Islet of Langerhans (tissue), 1 donor: ENCODE measurements at regions not wholly inside any gene's neighbourhood (a gene's known extent, or its start where the extent isn't known, plus 50 kb on each side); places are given as distances from the start of the nearest gene placed in this dataset.

Experiments
- FAIRE-seq: peaks from one replicate; lab custom pipeline; 2011; peaks lifted over from hg19 to GRCh38; lab: Jason Lieb, UNC

GRCh38 chr16:13394488-13394887, 493.1 kb downstream of the SHISA9 start:
- no peak for FAIRE-seq

GRCh38 chr16:13397126-13397525, 495.7 kb downstream of the SHISA9 start:
- no peak for FAIRE-seq

- FAIRE-seq = no peak
These were observed 500.2 kb downstream of the SHISA9 start for GRCh38 chr16:13401641-13402040.

- FAIRE-seq = no peak
These were observed 501.2 kb downstream of the SHISA9 start for GRCh38 chr16:13402601-13403000.

- no peak for FAIRE-seq
These were observed 501.9 kb downstream of the SHISA9 start for GRCh38 chr16:13403326-13403725.

- no peak for FAIRE-seq
These were observed 505.8 kb upstream of the ERCC4 start for GRCh38 chr16:13414154-13414553.

- no peak for FAIRE-seq
These were observed 500.4 kb upstream of the ERCC4 start for GRCh38 chr16:13419589-13419988.

GRCh38 chr16:13421726-13422125, 498.2 kb upstream of the ERCC4 start:
- no peak for FAIRE-seq

- FAIRE-seq = no peak
These were observed 494.1 kb upstream of the ERCC4 start for GRCh38 chr16:13425836-13426235.

- FAIRE-seq = no peak
These were observed 493.7 kb upstream of the ERCC4 start for GRCh38 chr16:13426269-13426668.

GRCh38 chr16:13426736-13427135, 493.2 kb upstream of the ERCC4 start:
- FAIRE-seq = no peak

GRCh38 chr16:13427943-13428342, 492.0 kb upstream of the ERCC4 start:
- no peak for FAIRE-seq

- no peak for FAIRE-seq
These were observed 490.5 kb upstream of the ERCC4 start for GRCh38 chr16:13429416-13429815.

- no peak for FAIRE-seq
These were observed 484.5 kb upstream of the ERCC4 start for GRCh38 chr16:13435415-13435814.

GRCh38 chr16:13435873-13436474, 484.0 kb upstream of the ERCC4 start:
- FAIRE-seq = no peak

- no peak for FAIRE-seq
These were observed 483.1 kb upstream of the ERCC4 start for GRCh38 chr16:13436641-13437412.

- FAIRE-seq = no peak
These were observed 482.6 kb upstream of the ERCC4 start for GRCh38 chr16:13437413-13437795.

- FAIRE-seq = no peak
These were observed 481.9 kb upstream of the ERCC4 start for GRCh38 chr16:13438064-13438463.

GRCh38 chr16:13439766-13440165, 480.2 kb upstream of the ERCC4 start:
- FAIRE-seq = no peak

- no peak for FAIRE-seq
These were observed 478.3 kb upstream of the ERCC4 start for GRCh38 chr16:13441675-13442074.

GRCh38 chr16:13448346-13448745, 471.6 kb upstream of the ERCC4 start:
- no peak for FAIRE-seq

GRCh38 chr16:13453325-13453724, 466.6 kb upstream of the ERCC4 start:
- no peak for FAIRE-seq

GRCh38 chr16:13453938-13454553, 465.9 kb upstream of the ERCC4 start:
- peak; percentile 30 for FAIRE-seq

GRCh38 chr16:13463619-13464018, 456.3 kb upstream of the ERCC4 start:
- FAIRE-seq = no peak
